H9 (cell line): ENCODE measurements at regions not wholly inside any gene's neighbourhood (a gene's known extent, or its start where the extent isn't known, plus 50 kb on each side); places are given as distances from the start of the nearest gene placed in this dataset.

Experiments
- DNase-seq: peaks from one replicate; pipeline ENCODE4 v3.0.0-alpha.2; 2017
- H2AFZ ChIP-seq: one replicate; pipeline ENCODE4 v1.6.1; 2013; ENCODE audit warnings: mild to moderate bottlenecking, low read length, control low read depth, moderate library complexity
- H2AK5ac ChIP-seq: 2 replicates; pipeline ENCODE4 v1.6.1; 2013; ENCODE audit warnings: low read length, control low read depth, mixed read lengths; ENCODE audit not compliant: insufficient read length
- H2BK120ac ChIP-seq: one replicate; pipeline ENCODE4 v1.6.1; 2013; ENCODE audit warnings: low read depth, mild to moderate bottlenecking, low read length, control low read depth, inconsistent platforms; ENCODE audit not compliant: poor library complexity, severe bottlenecking
- H2BK12ac ChIP-seq: 2 replicates; pipeline ENCODE4 v1.6.1; 2013; ENCODE audit warnings: low read length, control low read depth, mixed read lengths, low read depth; ENCODE audit not compliant: insufficient read length
- H2BK15ac ChIP-seq: 2 replicates; pipeline ENCODE4 v1.6.1; 2013; ENCODE audit warnings: low read depth, low read length, control low read depth
- H2BK20ac ChIP-seq: one replicate; pipeline ENCODE4 v1.6.1; 2013; ENCODE audit warnings: low read depth, mild to moderate bottlenecking, low read length, control low read depth, inconsistent platforms; ENCODE audit not compliant: poor library complexity, severe bottlenecking
- H2BK5ac ChIP-seq: 2 replicates; pipeline ENCODE4 v1.6.1; 2013; ENCODE audit warnings: low read length, control low read depth, mixed read lengths; ENCODE audit not compliant: insufficient read length
- H3K14ac ChIP-seq: 2 replicates; pipeline ENCODE4 v1.6.1; 2013; ENCODE audit warnings: low read length, control low read depth; ENCODE audit not compliant: insufficient read depth
- H3K18ac ChIP-seq: 2 replicates; pipeline ENCODE4 v1.6.1; 2013; ENCODE audit warnings: low read depth, mild to moderate bottlenecking, mixed read lengths, low read length, control low read depth; ENCODE audit not compliant: insufficient read length
- H3K23ac ChIP-seq: 2 replicates; pipeline ENCODE4 v1.6.1; 2013; ENCODE audit warnings: low read length, control low read depth, mixed read lengths, low read depth; ENCODE audit not compliant: insufficient read length
- H3K23me2 ChIP-seq: 2 replicates; pipeline ENCODE4 v1.6.1; 2013; ENCODE audit warnings: low read depth, mild to moderate bottlenecking, mixed read lengths, low read length, control low read depth; ENCODE audit not compliant: insufficient read length, poor library complexity, severe bottlenecking
- H3K27ac ChIP-seq: 2 replicates; pipeline ENCODE4 v1.5.1; 2013; ENCODE audit warnings: low read length, control low read depth, mixed read lengths, low read depth; ENCODE audit not compliant: insufficient read length
- H3K27me3 ChIP-seq: 2 replicates; pipeline ENCODE4 v1.6.1; 2013; ENCODE audit warnings: low read length, control low read depth, inconsistent platforms; ENCODE audit not compliant: insufficient read depth
- H3K4ac ChIP-seq: 2 replicates; pipeline ENCODE4 v1.6.1; 2013; ENCODE audit warnings: low read depth, mild to moderate bottlenecking, control low read depth, inconsistent platforms, low read length, moderate library complexity
- H3K4me1 ChIP-seq: 2 replicates; pipeline ENCODE4 v1.6.1; 2013; ENCODE audit warnings: low read length, control low read depth, inconsistent platforms; ENCODE audit not compliant: insufficient read depth
- H3K4me2 ChIP-seq: 2 replicates; pipeline ENCODE4 v1.6.1; 2013; ENCODE audit warnings: low read length, control low read depth, mixed read lengths; ENCODE audit not compliant: insufficient read length, insufficient read depth
- H3K56ac ChIP-seq: 2 replicates; pipeline ENCODE4 v1.6.1; 2013; ENCODE audit warnings: low read depth, mild to moderate bottlenecking, mixed read lengths, low read length, control low read depth; ENCODE audit not compliant: insufficient read length
- H3K79me1 ChIP-seq: 2 replicates; pipeline ENCODE4 v1.6.1; 2013; ENCODE audit warnings: low read depth, mild to moderate bottlenecking, moderate library complexity, low read length, control low read depth, inconsistent platforms; ENCODE audit not compliant: insufficient read depth, poor library complexity, severe bottlenecking
- H3K79me2 ChIP-seq: 2 replicates; pipeline ENCODE4 v1.6.1; 2013; ENCODE audit warnings: low read length, control low read depth, inconsistent platforms; ENCODE audit not compliant: insufficient read depth
- H3K9ac ChIP-seq: 2 replicates; pipeline ENCODE4 v1.6.1; 2013; ENCODE audit warnings: low read length, control low read depth, mixed read lengths; ENCODE audit not compliant: insufficient read length; ENCODE audit errors: extremely low read depth
- H3K9me3 ChIP-seq: one replicate; pipeline ENCODE4 v1.6.1; 2013; ENCODE audit warnings: low read depth, low read length, inconsistent platforms; ENCODE audit not compliant: control insufficient read depth
- H3T11ph ChIP-seq: one replicate; pipeline ENCODE4 v1.6.1; 2013; ENCODE audit warnings: mild to moderate bottlenecking, low read length, control low read depth, inconsistent platforms
- H4K20me1 ChIP-seq: one replicate; pipeline ENCODE4 v1.6.1; 2013; ENCODE audit not compliant: control insufficient read depth, insufficient read length, insufficient read depth
- H4K5ac ChIP-seq: 2 replicates; pipeline ENCODE4 v1.6.1; 2013; ENCODE audit warnings: low read depth, mild to moderate bottlenecking, mixed read lengths, low read length, control low read depth; ENCODE audit not compliant: insufficient read length
- H4K8ac ChIP-seq: replicated peaks from 2 replicates; pipeline ENCODE4 v1.6.1; 2013; ENCODE audit warnings: low read length, control low read depth, mixed read lengths, low read depth; ENCODE audit not compliant: insufficient read length
- H4K91ac ChIP-seq: 2 replicates; pipeline ENCODE4 v1.6.1; 2013; ENCODE audit warnings: low read depth, mild to moderate bottlenecking, moderate library complexity, mixed read lengths, low read length, control low read depth; ENCODE audit not compliant: insufficient read length
- H3K27ac Mint-ChIP-seq, 3 experiments: 2 replicates in 2 of 3; 3 replicates in 1 of 3; pipeline ENCODE4 v1.8.0; 2020 to 2021; ENCODE audit warnings: mixed read lengths in 3 of 3, mild to moderate bottlenecking in 1 of 3, moderate library complexity in 1 of 3
- H3K27me3 Mint-ChIP-seq: 2 replicates; pipeline ENCODE4 v1.8.0; 2021; ENCODE audit warnings: low read depth, mild to moderate bottlenecking, moderate library complexity, mixed read lengths
- H3K36me3 Mint-ChIP-seq, 3 experiments: 2 replicates in 2 of 3; 3 replicates in 1 of 3; pipeline ENCODE4 v1.8.0; 2020 to 2021; ENCODE audit warnings: low read depth in 3 of 3, mixed read lengths in 3 of 3; ENCODE audit not compliant: insufficient read depth in 1 of 3
- H3K4me1 Mint-ChIP-seq, 2 experiments: 2 replicates each; pipeline ENCODE4 v1.8.0; 2020; ENCODE audit warnings: mixed read lengths in 2 of 2
- H3K4me3 Mint-ChIP-seq, 2 experiments: 2 replicates in 1 of 2; 3 replicates in 1 of 2; pipeline ENCODE4 v1.8.0; 2020 to 2021; ENCODE audit warnings: mild to moderate bottlenecking in 2 of 2, mixed read lengths in 2 of 2, moderate library complexity in 1 of 2
- H3K9me3 Mint-ChIP-seq, 2 experiments: 2 replicates in 1 of 2; 3 replicates in 1 of 2; pipeline ENCODE4 v1.8.0; 2020; ENCODE audit warnings: mild to moderate bottlenecking in 2 of 2, mixed read lengths in 2 of 2, moderate library complexity in 1 of 2
- CTCF ChIP-seq: fragments of 200-600 bp; sonication (generic); conservative IDR thresholded peaks from 3 replicates; pipeline ENCODE4 v1.8.0; 2021; ENCODE audit warnings: antibody characterized with exemption, mild to moderate bottlenecking
- WGBS: extraction: QIAGEN DNeasy Blood & Tissue Kit; methylation state at CpG from one replicate; pipeline ENCODE4 v1.1.7; 2013; ENCODE audit warnings: missing lambda C conversion rate, low lambda C conversion rate, mixed read lengths; ENCODE audit not compliant: insufficient read length; ENCODE audit errors: extremely low coverage; 5-methylcytosine and 5-hydroxymethylcytosine counted together

GRCh38 chr13:78913656-78914055 lies 254.7 kb upstream of the OBI1 start:
- Histone ChIP-seq H4K91ac (no peak overlapping the region), H2BK120ac (no peak overlapping the region), H3K4me2 (no peak overlapping the region), H3K9me3 (no peaks in the 10 kb centered on the region), H3K27ac (no peak overlapping the region), H3K27me3 (no peaks in the 10 kb centered on the region), H3K9ac (no peak overlapping the region), H3K23ac (no peak overlapping the region), H2BK20ac (no peak overlapping the region), H3K79me2 (no peaks in the 10 kb centered on the region), H2BK5ac (no peak overlapping the region), H3K14ac (no peak overlapping the region), H3K79me1 (no peaks in the 10 kb centered on the region), H2AK5ac (no peak overlapping the region), H3K18ac (no peak overlapping the region), H4K5ac (no peak overlapping the region), H2AFZ (no peak overlapping the region), H3K4ac (no peak overlapping the region), H2BK12ac (no peak overlapping the region), H3K23me2 (no peaks in the 10 kb centered on the region), H2BK15ac (no peak overlapping the region), H3K4me1 (no peaks in the 10 kb centered on the region), H4K8ac (no peak overlapping the region), H3T11ph (no peak overlapping the region), H4K20me1 (no peaks in the 10 kb centered on the region), H3K56ac (no peak overlapping the region)
- WGBS, result no CpG with 5 or more reads among the region's 3 CpGs
- Mint-ChIP-seq H3K36me3 (no peaks in the 10 kb centered on the region), H3K4me1 (no peaks in the 10 kb centered on the region), H3K4me3 (no peak overlapping the region), H3K27ac (no peak overlapping the region), H3K9me3 (no peaks in the 10 kb centered on the region), H3K27me3 (0 out of 2 replicates have a peak, but pooled peaks cover 3% of the 10 kb centered on the region)
- DNase-seq, result no peak
- no peak for TF ChIP-seq CTCF
